Esophagus squamous epithelium (tissue), 5 donors: ENCODE measurements at regions not wholly inside any gene's neighbourhood (a gene's known extent, or its start where the extent isn't known, plus 50 kb on each side); places are given as distances from the start of the nearest gene placed in this dataset.

Experiments
- DNase-seq: peaks from one replicate; lab custom pipeline; 2025; lab: John Stamatoyannopoulos, UW
- H3K27ac ChIP-seq, 4 donors: fragments of 200-600 bp; sonication (generic); one replicate each; pipeline ENCODE4 v1.5.1; 2016 to 2019; ENCODE audit warnings: mild to moderate bottlenecking in 1 of 4
- H3K27me3 ChIP-seq, 4 donors: fragments of 200-600 bp; sonication (generic); 1 replicate in 3 of 4; 2 replicates in 1 of 4; pipeline versions ENCODE4 v1.5.1 to v1.6.0; 2017 to 2021; ENCODE audit warnings: antibody characterized with exemption in 1 of 4
- H3K36me3 ChIP-seq, 3 donors: fragments of 200-600 bp; sonication (generic); one replicate each; pipeline ENCODE4 v1.5.1; 2016 to 2019
- H3K4me1 ChIP-seq, 3 donors: fragments of 200-600 bp; sonication (generic); one replicate each; pipeline ENCODE4 v1.5.1; 2017 to 2019
- H3K4me3 ChIP-seq, 4 donors: fragments of 200-600 bp; sonication (generic); 1 replicate in 3 of 4; 2 replicates in 1 of 4; pipeline ENCODE4 v1.5.1; 2016 to 2019; ENCODE audit warnings: mild to moderate bottlenecking in 2 of 4, moderate library complexity in 1 of 4
- H3K9me3 ChIP-seq, 3 donors: fragments of 200-600 bp; sonication (generic); one replicate each; pipeline ENCODE4 v1.5.1; 2016 to 2019
- CTCF ChIP-seq, 6 experiments: fragments of 450-650 bp in 4 of 6; fragments of 200-600 bp in 2 of 6; sonication (generic) in 2 of 6; IDR thresholded peaks; one replicate each; pipeline ENCODE4 v1.5.1; 2016 to 2019; ENCODE audit warnings: antibody characterized with exemption in 6 of 6, mild to moderate bottlenecking in 4 of 6, moderate library complexity in 4 of 6
- POLR2A ChIP-seq, 4 donors: fragments of 450-650 bp; IDR thresholded peaks; one replicate each; pipeline ENCODE4 v1.6.1; 2017; ENCODE audit warnings: antibody characterized with exemption in 4 of 4, mild to moderate bottlenecking in 4 of 4, moderate library complexity in 3 of 4
- WGBS, 2 donors: methylation state at CpG; one replicate each; pipeline ENCODE4 v1.1.5; 2018; 5-methylcytosine and 5-hydroxymethylcytosine counted together
- intact Hi-C: fragments of 100-400 bp; cut with DNase I; formaldehyde crosslinking; loops from one replicate; pipeline ENCODE4 v1.15.0; 2022
- donor health status: DM: yes; HTN: yes; CAD: no.

GRCh38 chr12:38392554-38393144 is 76.1 kb downstream of the ALG10B start:
- Histone ChIP-seq H3K36me3 (no peaks in the 10 kb centered on the region), H3K9me3 (no peaks in the 10 kb centered on the region), H3K4me3 (no peak overlapping the region), H3K27ac (peak overlapping the region in 3 of 4 donors; percentile 8 to 40 (median 35)), H3K4me1 (peaks cover 0 to 30% (median 8%) of the 10 kb centered on the region in 3 donors), H3K27me3 (no peaks in the 10 kb centered on the region)
- WGBS, 2 donors = 31 to 33% methylated on average over 5 of the region's 5 CpGs
- intact Hi-C loops = no loop called here
- DNase-seq = no peak
- TF ChIP-seq POLR2A (IDR thresholded peaks at IDR 0.05) (no peak), CTCF (IDR thresholded peaks at IDR 0.05) (no peak)

GRCh38 chr12:38399711-38400206 is 83.2 kb downstream of the ALG10B start:
- WGBS, 2 donors = 60 to 61% methylated on average over 2 of the region's 2 CpGs
- no peaks in the 10 kb centered on the region for H3K27me3 ChIP-seq
- DNase-seq = no peak
- no peaks in the 10 kb centered on the region for H3K4me1 ChIP-seq
- H3K9me3 ChIP-seq = peaks cover 0 to 3% (median 0%) of the 10 kb centered on the region in 3 donors
- H3K36me3 ChIP-seq = no peaks in the 10 kb centered on the region
- TF ChIP-seq CTCF (IDR thresholded peaks at IDR 0.05) (no peak), POLR2A (IDR thresholded peaks at IDR 0.05) (no peak)
- H3K4me3 ChIP-seq = no peak overlapping the region
- intact Hi-C loops = no loop called here
- H3K27ac ChIP-seq = no peak overlapping the region

- DNase-seq = no peak
- intact Hi-C loops = no loop called here
- Histone ChIP-seq H3K4me1 (no peaks in the 10 kb centered on the region), H3K27ac (no peak overlapping the region), H3K4me3 (no peak overlapping the region), H3K9me3 (peaks cover 0 to 3% (median 0%) of the 10 kb centered on the region in 3 donors), H3K36me3 (no peaks in the 10 kb centered on the region), H3K27me3 (no peaks in the 10 kb centered on the region)
- TF ChIP-seq CTCF (IDR thresholded peaks at IDR 0.05) (no peak), POLR2A (IDR thresholded peaks at IDR 0.05) (no peak)
Measured at GRCh38 chr12:38402811-38403210, 86.2 kb downstream of the ALG10B start.

- Histone ChIP-seq H3K9me3 (no peaks in the 10 kb centered on the region), H3K4me1 (no peaks in the 10 kb centered on the region), H3K4me3 (no peak overlapping the region), H3K27ac (no peak overlapping the region), H3K27me3 (no peaks in the 10 kb centered on the region), H3K36me3 (no peaks in the 10 kb centered on the region)
- TF ChIP-seq POLR2A (IDR thresholded peaks at IDR 0.05) (no peak), CTCF (IDR thresholded peaks at IDR 0.05) (no peak)
- intact Hi-C loops = no loop called here
- DNase-seq = no peak
- 22 to 42% methylated on average over 1 of the region's 1 CpG for WGBS, 2 donors
Measured at GRCh38 chr12:38409511-38409910, 92.9 kb downstream of the ALG10B start.

- WGBS, 2 donors = 52% methylated on average over 2 of the region's 2 CpGs
- Histone ChIP-seq H3K4me3 (no peak overlapping the region), H3K27me3 (no peaks in the 10 kb centered on the region), H3K4me1 (no peaks in the 10 kb centered on the region), H3K27ac (no peak overlapping the region), H3K9me3 (no peaks in the 10 kb centered on the region), H3K36me3 (no peaks in the 10 kb centered on the region)
- no peak for DNase-seq
- TF ChIP-seq POLR2A (IDR thresholded peaks at IDR 0.05) (no peak), CTCF (IDR thresholded peaks at IDR 0.05) (no peak)
- intact Hi-C loops = no loop called here
Measured at GRCh38 chr12:38411426-38411825, 94.9 kb downstream of the ALG10B start.
